GM18520 (cell line): ENCODE measurements at regions not wholly inside any gene's neighbourhood (a gene's known extent, or its start where the extent isn't known, plus 50 kb on each side); places are given as distances from the start of the nearest gene placed in this dataset.
"Not testable (repeated sequence)": the region's sequence is repeated elsewhere in the genome, so short reads cannot be mapped to it uniquely, and the experiment has no call there.

Experiments used
- ATAC-seq: cut with Tn5 transposase; IDR thresholded peaks from one replicate; pipeline ENCODE4 v1.9.1; 2021; ENCODE audit not compliant: unreplicated experiment

DNA sequence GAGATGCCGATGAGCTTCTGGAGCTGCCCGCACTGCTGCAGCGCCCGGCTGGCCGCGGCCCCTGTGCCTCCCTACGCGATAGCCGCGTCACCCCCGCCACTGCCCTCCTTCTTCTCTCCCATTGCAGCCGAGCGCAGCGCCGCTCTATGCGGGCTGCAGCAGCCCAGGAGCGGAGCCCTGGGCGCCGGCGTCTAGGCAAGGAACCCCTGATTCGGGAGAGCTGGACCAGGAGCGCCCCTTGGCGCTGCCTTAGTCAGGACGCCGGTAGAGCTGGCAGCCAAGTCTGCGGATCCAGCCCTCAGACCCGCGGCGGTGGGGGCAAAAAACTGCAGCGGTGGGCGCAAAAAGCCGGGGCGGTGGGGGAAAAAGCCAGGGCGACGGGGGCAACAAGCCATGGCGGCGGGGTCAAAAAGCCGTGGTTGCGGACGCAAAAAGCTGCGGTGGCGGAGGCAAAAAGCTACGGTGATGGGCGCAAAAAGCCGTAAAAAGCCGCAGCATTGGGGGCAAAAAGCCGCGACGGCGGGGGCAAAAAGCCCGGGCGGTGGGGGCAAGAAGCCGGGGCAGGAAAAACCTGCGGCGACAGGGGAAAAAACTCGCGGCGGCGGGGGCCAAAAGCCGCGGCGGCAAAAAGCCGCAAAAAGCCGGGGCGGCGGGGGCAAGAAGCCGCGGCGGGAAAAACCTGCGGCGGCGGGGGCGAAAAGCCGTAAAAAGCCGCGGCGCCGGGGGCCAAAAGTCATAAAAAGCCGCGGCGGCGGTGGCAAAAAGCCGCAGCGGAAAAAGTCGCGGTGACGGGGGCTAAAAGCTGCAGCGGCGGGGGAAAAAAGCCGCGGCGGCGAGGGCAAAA lies 1668.6 kb downstream of the RPIA start:
- not testable (repeated sequence) for ATAC-seq

GRCh38 chr2:90360731-90361035 lies 1669.2 kb downstream of the RPIA start:
- ATAC-seq, result not testable (repeated sequence)
